ENCODE measurements at regions not wholly inside any gene's neighbourhood (a gene's known extent, or its start where the extent isn't known, plus 50 kb on each side); places are given as distances from the start of the nearest gene placed in this dataset.
"Not testable (repeated sequence)": the region's sequence is repeated elsewhere in the genome, so short reads cannot be mapped to it uniquely, and the experiment has no call there.

GRCh38 chr4:174009686-174010451, 273.6 kb downstream of the FBXO8 start:
- no peak for DNase-seq (ENCODE audit: low spot score)

DNA sequence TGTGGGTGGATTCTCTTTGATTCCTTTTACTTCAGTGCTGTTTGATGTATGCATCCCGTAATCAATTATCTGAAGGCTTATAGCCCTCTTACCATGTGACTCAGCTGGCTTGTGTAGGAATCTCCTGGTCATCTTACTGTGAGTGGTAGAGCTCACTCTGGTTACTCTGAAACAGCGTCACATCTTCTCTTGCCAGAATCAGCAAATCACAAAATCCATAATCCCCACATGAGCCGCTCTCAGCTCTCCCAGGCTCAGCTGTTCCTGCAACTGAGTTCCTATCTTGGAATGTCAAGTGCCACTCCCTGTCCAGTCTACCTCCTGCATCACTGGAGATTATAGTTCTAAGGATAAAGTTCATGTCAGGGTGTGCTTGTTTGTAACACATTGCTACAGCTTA, 278.0 kb downstream of the FBXO8 start:
- no peak for DNase-seq (ENCODE audit: low spot score)

DNA sequence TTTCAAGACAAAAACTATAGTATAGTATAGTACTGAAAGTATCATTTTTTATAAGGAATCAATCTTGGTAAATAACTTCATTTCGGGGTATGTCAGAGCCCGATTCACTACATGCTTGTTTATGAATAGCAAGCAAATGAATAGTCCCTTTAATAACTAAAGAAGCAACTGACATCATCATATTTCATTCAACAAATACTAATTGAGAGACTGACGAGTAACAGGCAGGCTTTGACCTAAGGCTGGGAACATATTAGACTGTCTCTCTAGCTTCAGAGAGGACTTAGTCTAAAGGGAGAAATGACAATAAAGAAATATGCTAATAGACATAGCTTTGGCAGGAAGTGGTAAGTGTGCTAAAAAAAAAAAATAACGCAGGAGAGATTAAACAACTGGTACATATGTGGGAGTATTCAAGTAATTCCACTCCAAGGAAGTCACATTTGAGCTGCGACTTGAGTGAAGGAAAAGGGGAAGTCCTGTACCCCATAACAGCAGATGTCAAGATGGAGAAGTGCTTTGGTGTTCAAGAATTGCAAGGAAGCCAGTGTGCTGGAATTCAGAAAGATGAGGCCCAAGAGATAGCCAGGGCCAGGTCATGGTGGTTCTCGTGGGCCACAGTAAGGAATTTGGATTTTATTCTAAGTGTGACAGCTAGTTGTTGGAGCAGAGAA, 284.9 kb downstream of the FBXO8 start:
- DNase-seq (ENCODE audit: low spot score): no peak

- not testable (repeated sequence) for DNase-seq (ENCODE audit: low spot score)
Measured at GRCh38 chr4:173995779-173996178, 287.7 kb downstream of the FBXO8 start.

GRCh38 chr4:173991814-173992213, 291.7 kb downstream of the FBXO8 start:
- DNase-seq (ENCODE audit: low spot score): no peak

- no peak for DNase-seq (ENCODE audit: low spot score)
Measured at GRCh38 chr4:173991316-173991715, 292.2 kb downstream of the FBXO8 start.

- no peak for DNase-seq (ENCODE audit: low spot score)
Measured at GRCh38 chr4:173990869-173991210, 292.6 kb downstream of the FBXO8 start.

- peak; percentile 13 for DNase-seq (ENCODE audit: low spot score)
Measured at GRCh38 chr4:173990126-173990868, 293.2 kb downstream of the FBXO8 start.

DNA sequence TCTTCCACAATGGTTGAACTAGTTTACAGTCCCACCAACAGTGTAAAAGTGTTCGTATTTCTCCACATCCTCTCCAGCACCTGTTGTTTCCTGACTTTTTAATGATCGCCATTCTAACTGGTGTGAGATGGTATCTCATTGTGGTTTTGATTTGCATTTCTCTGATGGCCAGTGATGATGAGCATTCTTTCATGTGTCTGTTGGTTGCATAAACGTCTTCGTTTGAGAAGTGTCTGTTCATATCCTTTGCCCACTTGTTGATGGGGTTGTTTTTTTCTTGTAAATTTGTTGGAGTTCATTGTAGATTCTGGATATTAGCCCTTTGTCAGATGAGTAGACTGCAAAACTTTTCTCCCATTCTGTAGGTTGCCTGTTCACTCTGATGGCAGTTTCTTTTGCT, 319.9 kb downstream of the FBXO8 start:
- DNase-seq (ENCODE audit: low spot score): not testable (repeated sequence)

- no peak for DNase-seq (ENCODE audit: low spot score)
Measured at GRCh38 chr4:173960398-173960797, 323.1 kb downstream of the FBXO8 start.

DNA sequence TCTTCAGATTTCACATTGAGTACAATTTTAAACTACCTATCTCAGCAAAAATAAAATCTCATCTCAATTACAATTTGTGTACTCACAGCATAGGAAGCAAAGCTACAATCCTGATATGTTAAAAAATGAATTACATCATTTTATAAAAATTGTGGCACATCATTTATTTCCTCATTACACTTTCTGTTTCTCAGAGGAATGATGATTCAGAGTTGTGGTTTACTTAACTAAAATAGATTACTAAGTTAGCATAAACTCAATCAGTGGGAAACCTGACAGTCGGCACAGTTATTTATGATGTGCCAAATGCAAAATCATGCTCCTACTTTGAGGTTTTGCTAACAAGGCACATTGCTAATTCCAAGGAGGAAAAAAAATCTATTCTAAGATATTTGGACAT, 325.0 kb downstream of the FBXO8 start:
- DNase-seq (ENCODE audit: low spot score): peak; percentile 3

DNA sequence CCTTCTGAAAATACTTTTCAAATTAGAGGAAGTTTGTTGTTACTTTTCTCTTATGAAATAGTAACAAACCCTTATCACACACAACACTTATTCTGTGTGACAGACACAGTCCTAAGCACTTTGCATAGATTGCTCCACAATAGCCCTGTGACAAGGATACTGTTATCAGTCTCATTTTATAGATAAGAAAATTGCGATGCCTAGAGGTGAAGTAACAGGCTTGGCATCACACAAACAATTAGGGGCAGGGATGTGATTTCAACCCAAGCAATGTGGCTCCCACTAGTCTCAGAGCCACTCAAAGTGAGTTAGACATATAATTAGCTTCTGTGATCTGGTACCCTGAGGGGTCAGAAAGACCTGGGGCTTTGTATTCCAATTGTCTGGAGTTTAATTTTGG, 339.9 kb downstream of the FBXO8 start:
- DNase-seq (ENCODE audit: low spot score): no peak

- no peak for DNase-seq (ENCODE audit: low spot score)
Measured at GRCh38 chr4:173940146-173940545, 343.3 kb downstream of the FBXO8 start.

DNA sequence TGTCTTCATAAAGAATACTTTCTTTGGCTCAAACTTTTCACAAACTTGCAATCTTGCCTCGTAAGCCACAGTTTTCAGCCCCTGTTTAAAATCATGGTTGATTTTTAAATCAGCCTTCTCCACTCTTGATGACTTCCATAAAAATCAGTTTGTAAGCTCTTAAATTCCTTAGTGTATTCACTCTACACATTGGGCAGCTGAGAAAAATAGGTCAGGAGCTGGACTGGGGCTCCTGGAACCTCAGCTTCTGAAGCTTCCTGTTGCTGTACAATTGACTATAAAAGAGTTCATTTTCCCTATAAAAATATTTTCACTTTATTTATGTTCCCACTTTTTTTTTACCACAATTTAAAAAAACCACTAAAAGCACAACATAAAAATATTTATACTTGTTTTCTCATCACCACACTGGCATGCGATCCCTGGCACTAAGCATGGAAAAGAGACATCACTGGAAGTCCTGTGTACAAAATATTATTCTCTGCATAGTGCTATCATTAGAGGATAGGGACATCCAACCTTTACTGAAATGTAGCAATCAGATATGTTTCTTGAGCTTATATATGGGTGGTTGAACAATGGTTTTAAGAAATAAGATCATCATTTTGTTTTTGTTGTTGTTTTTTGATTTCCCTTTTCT, 345.7 kb downstream of the FBXO8 start:
- no peak for DNase-seq (ENCODE audit: low spot score)

DNA sequence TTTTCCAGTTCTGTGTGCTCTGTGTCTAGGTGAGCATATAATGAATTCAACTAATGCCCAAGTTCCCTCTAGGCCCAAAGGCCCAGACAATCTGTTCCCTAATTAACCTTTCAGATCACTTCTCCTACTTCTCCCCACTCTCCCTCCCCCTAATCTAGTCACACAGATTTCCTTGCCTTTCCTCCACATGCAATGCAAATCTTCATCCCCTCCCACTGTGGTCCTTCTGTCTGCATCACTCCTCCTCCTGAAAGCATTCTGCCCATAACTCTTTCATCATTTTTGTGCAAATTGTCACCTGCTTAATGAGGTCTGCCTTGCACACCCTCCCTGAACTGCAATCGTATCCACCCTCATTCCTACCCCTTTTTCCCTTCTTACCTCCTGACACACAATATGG, 346.6 kb downstream of the FBXO8 start:
- DNase-seq (ENCODE audit: low spot score): no peak

DNA sequence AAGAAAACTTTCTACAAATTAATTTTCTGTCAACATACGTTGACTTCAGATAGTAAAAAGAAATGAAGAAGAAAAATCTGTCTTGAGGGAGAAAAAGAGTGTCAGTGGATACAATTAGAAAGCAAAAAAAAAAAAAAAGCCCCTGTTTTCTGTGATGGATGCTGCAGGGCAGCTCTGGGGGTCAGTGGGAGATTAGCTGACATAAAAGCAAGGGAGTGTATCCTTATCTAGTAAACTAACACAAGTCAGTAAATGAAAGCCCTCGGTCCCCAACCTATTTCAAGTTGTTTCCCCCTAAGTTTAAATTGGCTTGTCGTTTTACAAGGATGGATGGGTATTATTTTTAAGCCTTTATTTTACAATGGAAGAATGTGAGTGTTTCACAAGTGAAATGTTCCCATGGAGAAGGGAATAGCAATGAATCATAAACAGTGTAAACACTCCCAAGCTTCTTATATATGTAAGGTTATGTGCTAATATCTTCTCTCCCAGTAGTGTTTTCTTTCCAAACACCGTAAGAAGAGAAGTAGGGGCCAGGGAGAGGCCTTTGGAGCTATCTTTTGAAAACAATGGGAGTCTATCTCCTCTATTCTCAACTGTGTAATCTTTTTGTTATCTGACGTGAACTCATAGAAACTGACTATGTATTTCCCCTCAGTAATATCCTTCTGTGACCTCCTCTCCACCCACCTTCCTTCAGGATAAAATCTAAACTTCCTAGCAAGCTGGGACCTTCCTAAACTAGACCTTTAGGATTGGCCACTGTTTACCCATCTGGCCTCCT, 347.7 kb downstream of the FBXO8 start:
- no peak for DNase-seq (ENCODE audit: low spot score)

- DNase-seq (ENCODE audit: low spot score): no peak
Measured at GRCh38 chr4:173934933-173935620, 348.4 kb downstream of the FBXO8 start.

DNA sequence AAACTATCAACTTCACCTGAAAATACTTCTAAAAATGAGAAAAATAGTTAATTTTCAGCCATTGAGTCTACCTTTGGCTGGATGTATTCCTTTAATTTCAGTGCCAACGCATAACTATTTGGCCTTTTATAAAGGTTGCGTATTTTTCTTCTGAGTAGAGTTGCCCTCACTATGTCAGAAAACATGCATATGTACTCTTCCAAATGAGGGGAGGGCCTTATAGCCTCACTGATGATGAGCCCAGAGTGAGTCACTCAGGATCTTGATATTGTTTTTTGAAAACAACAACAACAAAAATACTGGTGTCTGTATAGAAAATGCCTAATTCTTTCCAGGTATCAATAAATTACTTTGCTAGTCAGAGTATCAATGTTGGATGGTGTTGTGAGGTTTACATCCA, 349.3 kb downstream of the FBXO8 start:
- DNase-seq (ENCODE audit: low spot score): no peak

DNA sequence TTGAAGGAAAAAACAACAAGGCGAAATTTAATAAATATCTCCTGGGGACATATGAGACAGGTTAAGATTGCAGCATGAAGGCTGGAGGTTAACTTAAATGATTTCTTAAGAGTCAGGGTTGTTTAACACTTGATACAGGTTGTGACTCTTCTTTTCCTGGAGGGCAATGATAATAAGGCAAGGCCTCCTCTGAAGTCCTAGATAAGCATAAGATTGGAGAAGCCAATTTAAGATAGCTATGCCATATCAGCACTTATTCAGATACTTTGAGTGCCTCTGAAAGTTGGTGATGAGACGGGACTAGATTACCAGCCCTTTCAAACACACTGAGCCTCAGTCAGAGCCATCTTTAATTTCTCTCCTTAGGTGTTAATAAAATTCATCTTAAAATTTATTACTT, 350.8 kb downstream of the FBXO8 start:
- DNase-seq (ENCODE audit: low spot score): no peak

DNA sequence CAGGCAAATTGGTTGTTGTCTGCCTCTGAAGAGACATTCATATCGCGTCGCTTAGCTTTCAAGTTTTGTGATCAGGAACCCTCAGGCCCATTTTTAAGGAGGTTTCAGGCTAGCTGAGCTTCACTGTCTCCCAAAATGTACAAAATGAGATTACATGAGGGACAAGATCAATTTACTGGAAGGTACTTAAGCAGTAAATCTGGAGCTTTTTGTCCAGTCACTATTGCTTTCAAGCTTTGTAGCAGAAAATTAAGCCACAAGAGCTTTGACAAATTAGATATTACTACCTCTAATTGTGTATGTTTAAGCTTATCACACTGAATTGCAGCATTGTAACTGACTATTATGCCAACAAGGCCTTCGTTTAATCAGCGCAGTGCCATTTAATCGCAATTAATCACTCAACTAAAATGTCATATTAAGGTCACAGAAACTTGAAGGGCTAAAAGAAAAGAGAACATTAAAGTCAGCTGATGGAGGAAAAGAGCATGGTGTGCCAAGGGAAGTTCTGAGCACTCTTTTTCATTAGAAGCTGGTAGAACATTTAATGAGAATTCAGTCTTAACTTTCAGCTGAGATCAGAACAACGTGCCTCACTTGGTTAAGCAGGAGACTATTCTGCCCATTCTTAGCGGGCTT, 353.0 kb downstream of the FBXO8 start:
- DNase-seq (ENCODE audit: low spot score): no peak

DNA sequence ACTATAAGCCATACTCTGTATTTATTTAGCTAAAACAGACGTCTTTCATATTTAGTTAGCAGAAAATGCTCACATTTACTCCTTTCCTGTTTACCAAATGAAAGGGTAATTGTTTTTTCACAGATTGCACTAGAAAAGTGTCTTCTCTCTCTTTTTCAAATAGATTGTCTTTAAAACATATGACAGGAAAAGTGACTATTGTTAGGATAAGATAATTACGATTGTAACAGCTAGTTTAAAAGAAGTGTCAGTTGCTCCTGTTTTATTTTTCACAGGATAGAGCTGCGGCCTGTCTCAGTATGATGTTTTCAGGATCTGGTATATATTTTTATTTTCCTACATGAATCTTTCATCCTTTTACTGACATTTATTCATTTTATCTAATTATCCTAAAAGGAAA, 353.5 kb downstream of the FBXO8 start:
- DNase-seq (ENCODE audit: low spot score): no peak

All from AG08396 (cell line).